ENCODE measurements at regions not wholly inside any gene's neighbourhood (a gene's known extent, or its start where the extent isn't known, plus 50 kb on each side); places are given as distances from the start of the nearest gene placed in this dataset.
"Not testable (repeated sequence)": the region's sequence is repeated elsewhere in the genome, so short reads cannot be mapped to it uniquely, and the experiment has no call there.

DNA sequence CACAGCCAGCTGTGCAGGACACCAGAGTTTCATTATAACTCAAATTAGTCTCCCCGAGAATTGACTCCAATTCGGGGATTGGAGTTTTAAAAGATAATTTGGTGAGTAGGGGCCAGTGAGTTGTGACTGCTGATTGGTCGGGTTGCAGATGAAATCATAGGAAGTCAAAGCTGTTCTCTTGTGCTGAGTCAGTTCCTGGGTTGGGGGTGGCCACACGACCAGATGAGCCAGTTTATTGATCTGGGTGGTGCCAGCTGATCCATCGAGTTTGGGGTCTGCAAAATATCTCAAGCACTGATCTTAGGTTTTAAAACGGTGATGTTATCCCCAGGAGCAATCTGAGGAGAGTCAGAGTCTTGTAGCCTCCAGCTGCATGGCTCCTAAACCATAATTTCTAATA is 82.7 kb upstream of the SLC66A3 start:
- no peak for DNase-seq (ENCODE audit: low read depth)

DNA sequence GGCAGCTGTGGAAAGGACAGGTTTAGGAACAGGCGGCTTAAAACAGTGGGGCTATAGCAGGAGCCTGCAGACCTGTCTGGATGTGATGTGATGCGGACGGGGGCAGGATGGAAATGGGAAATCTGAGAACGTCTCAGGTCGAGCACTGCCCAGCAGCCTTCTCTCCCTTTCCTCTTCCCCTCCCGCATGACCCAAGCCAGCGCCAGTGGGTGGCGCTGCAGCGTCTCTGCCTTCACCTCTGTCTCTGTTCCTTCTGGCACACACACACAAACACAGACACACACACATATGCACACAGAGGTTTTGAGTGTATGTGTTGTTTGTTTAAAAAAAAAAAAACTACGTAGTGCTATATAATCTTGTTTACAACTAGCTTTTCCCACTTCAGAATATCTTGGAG is 82.0 kb upstream of the SLC66A3 start:
- peak; percentile 27 for DNase-seq (ENCODE audit: low read depth)

DNA sequence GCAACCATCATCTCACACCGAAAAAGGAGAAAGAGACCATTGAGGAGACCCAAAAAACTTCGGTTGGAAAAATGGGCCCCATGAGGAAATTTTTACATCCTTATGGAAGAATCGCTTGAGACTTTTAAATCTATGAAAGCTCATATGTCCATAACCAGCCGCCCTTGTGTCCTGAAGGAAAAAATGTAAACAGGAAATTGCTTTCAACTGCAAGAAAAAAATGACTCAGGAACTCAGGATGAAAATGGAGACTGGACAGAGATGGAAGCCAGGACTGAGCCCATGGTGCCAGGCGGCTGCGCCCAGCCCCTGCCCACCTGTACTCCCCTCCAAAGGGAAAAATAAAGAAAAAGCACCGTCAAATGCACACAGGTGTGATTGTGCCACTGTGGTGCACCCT is 81.5 kb upstream of the SLC66A3 start:
- DNase-seq (ENCODE audit: low read depth) = no peak

DNA sequence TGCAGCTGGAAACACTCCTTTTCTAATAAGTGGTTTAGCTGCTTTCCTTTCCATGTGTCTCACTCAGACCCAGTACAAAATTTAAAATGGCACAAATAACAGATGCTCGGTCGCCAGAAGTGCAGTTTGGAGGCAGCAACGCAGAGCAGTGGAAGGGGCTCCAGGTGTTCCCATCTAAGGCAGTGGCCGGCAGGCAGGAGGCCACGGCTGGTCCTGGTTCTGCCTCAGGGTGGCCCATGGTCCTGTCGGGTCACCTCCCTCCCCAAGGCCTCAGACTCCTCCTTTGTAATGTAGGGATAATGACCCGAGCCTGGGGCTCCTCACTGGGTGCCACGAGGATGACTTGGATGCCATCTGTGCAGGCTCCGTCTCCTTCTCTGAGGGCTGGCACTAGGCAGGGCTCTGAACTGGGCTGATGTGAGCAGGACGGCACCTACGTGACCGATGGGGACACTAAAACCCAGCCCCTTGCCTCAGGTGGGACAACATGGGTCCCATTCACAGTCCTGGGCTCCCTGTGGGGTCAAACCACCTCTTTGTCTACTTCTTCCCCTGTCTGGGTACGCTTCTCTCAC is 80.9 kb upstream of the SLC66A3 start:
- no peak for DNase-seq (ENCODE audit: low read depth)

DNA sequence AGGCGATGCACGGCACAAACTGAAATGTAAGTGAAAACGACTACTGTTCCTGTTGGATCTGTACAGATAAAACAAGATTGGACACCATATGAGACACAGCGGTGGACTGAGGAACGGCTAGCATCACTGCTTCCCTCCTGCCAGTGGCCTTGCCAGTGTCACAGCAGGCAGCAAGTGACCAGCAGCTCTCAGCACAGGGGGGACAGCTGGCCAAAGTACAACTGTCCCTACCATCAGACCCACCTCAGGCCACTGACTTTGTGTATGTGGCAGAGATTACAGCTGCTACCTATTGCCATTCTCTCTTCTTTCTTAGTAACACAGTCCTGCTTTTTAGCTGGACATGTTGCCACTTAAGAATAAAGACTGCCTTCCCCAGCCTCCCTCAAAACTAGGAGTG is 80.0 kb upstream of the SLC66A3 start:
- DNase-seq (ENCODE audit: low read depth) = no peak

DNA sequence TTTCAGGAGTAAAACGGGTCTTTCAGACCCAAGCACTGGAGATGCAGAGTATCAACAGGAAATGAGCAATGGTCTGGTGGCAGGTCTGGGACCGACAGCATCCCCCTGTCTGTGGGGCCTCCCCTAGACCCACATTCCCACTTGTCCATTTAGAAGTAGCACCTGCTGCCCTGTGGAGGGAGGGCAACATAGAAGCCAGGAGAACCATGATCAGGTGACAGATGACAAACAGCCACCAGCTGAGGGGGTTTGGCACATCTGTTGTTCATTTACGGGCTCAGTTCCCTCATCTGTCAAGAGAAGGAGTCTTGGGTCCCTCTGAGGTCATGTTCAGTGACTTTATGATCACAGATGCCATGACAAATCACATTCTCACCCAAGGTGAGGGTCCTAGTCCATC is 77.9 kb upstream of the SLC66A3 start:
- DNase-seq (ENCODE audit: low read depth) = no peak

DNA sequence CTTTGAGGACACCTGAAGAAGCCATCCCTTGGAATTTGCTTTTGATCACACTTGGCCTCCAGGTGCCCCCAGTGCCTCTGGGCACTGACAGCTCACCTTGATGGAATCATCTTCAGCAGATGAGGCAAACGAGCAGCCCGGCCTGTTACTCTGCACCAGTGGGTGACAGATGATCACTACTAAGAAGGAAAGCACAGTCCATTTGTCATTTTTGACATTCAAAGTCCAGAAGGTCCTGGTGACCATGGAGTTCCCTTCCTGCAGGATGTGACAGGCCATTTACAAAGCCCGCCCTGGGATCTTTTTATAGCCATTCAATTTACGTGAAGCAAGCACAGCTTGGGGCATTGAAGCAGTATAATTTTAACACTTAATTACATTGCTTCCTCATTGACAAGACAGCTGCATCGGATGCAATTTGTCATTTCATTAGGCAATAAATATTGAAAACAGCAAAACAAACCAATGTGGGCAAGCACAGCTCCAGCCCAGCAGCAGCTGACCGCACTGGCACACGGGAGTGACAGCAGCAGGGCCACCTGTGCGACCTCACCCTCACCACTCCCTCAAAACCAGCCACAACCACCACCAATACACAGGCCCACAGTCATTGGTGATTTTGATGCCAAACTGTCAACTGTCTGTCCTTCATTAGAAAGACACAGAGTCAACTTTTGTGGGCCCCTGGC is 76.0 kb upstream of the SLC66A3 start:
- DNase-seq (ENCODE audit: low read depth) = no peak

DNA sequence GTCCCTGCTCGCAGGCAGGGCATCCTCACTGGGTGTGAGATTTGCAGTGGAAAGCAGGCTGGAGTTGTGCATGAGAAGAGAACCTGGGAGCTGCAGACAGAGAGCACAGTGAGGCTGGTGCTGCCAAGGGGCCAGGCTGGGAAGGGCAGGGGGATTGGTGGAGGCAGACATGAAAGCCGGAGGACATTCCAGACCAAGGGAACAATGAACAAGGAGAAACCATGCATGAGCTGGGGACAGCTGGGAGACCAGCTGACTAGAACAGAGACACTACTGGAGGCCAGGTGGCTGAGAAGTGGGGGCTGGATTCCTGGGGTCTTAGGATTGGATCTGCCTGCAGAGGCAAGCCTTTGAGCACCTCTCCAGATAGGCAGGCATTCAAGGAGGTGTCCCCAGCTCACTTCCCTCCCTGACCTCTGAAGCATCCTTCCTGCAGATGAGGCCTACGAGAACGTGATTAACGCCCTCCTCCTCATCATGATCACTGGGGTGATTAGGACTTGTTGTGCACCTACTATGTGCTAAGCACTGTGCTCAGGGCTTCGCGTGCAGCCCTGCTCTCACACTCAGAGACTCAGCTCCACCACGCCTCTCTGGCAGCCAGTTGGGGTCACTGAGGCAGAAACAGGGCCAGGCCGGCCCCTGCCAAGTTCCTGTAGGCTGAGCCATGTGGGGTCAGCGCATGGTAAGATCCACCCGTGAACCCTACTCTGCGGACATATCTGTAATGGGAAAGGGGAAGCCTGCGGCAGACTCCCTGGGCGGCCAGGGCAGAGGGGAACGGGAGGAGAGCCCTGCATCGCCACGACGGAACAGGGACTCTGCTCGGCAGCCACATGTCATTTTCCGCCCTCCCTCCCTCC is 74.8 kb upstream of the SLC66A3 start:
- DNase-seq (ENCODE audit: low read depth) = no peak

DNA sequence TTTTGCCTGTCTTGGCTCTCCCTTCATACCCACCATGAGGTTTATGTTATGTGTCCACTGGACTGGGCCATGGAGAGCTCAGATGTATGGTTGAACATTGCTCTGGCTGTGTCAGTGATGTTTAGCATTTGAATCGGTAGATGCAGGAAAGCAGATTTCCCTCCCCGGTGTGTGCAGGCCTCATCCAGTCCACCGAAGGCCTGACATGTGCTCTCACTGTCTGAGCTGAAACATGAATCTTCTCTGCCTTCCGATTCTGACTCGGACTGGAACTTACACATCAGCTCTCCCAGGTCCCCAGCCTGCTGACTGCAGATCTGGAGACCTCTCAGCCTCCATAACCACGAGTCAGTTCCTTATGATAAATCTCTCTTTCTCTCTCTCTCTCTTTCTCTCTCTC is 72.4 kb upstream of the SLC66A3 start:
- no peak for DNase-seq (ENCODE audit: low read depth)

DNA sequence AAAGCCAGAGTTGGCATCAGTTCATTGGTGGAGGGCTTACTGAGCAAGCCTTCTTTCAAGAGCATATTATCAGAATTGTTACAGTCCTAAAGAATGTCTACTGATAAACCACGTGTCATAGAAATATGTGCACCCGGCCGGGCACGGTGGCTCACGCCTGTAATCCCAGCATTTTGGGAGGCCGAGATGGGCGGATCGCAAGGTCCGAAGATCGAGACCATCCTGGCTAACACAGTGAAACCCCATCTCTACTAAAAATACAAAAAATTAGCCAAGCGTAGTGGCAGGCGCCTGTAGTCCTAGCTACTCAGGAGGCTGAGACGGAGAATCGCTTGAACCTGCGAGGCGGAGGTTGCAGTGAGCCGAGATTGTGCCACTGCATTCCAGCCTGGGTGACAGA is 66.4 kb upstream of the SLC66A3 start:
- not testable (repeated sequence) for DNase-seq (ENCODE audit: low read depth)

DNA sequence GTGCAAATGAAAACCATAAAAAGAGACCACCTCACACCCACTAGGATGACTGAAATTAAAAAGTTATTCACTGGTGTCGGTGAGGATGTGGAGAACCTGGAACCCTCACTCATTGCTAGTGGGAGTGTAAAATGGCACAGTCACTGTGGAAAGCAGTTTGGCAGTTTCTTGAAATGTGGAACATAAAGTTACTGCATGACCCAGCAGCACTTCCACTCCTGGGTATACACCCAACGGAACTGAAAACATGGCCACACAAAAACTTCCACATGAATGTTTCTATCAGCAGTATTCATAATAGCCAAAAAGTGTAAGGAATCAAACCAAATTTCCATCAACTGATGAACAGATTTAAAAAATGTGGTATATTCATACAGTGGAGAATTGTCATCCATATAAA is 65.1 kb upstream of the SLC66A3 start:
- DNase-seq (ENCODE audit: low read depth) = no peak

DNA sequence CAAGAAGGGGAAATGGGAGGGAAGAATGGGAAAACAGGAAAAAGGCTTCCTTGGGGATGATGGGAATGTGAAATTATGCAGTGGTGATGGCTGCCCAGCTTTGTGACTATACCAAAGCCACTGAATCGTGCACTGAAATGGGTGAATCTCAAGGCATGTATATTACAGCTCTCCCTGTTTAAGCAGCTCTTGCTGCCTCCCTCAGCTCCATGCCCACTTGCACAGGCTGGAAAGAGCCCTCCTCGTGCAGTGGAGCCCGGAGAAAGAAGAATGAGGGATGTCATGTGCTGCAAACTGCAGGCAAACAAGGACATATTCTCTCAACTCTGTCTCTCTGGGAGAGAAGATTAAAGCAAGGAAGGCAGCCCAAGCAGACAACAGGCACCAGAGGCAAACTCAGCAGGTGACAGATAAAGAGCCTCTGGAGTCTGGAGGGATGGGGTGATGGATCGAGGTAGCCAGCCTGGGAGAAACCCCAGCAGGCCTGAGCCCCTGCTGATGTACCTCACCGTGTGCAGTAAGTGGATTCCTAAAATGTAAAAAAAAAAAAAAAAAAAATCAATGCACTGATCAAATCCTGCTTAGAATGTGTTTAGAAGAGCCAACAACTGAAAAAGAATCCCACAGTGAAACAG is 62.4 kb upstream of the SLC66A3 start:
- DNase-seq (ENCODE audit: low read depth) = no peak

DNA sequence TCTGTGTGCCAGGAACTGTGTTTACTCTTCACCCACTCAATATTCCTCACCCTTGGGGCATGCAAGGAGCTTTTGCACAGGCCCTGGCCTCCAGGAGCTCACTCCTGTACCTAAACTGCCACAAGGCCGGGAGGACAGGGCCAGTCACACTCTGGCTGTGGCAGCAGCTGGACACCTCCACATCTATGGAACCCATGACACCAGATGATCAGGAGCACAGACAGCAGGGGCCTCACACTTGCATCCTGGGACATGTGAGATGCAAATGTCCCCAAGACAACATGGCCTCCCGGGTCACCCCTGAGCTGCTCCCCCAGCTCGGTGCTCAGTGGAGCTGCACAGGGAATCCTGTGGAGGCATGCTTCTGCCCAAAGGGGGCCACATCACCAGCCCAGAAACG is 61.8 kb upstream of the SLC66A3 start:
- no peak for DNase-seq (ENCODE audit: low read depth)

DNA sequence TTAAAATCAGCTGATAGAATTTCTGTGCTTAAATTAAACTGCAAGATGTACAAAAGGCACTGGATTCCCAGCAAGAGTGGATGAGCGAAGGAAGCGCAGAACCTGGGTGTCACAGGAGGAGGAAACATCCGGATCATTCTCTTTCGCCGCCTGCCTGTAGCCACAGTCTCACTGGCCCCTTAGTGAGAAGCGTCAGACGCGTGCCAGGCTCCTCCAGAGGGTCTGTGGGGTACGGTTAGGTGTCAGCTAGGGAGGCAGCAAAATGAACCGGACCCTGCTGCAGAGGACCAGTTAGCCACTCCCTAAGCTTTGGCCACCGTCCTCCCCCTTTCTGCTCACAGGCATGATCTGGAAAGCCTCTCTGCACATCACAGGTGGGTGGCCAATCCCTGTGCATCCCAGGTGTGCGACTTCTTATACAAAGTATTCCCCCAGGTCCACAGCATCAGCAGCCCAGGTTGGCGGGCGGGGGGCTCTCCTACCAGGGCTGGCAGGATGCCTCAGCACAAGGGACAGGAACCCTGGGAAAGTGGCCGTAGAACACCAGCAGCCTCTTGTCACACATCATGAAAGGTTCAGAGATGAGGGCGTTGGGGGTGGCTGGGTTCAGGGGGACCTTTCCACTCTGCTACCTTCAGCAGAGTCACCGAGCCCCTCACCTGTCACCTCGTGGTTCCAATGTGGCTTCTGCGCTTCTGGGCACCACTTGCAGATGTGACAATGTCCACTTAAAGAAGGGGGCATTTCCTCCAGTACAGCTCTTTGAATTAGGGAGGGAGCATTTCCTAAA is 61.1 kb upstream of the SLC66A3 start:
- DNase-seq (ENCODE audit: low read depth) = no peak

DNA sequence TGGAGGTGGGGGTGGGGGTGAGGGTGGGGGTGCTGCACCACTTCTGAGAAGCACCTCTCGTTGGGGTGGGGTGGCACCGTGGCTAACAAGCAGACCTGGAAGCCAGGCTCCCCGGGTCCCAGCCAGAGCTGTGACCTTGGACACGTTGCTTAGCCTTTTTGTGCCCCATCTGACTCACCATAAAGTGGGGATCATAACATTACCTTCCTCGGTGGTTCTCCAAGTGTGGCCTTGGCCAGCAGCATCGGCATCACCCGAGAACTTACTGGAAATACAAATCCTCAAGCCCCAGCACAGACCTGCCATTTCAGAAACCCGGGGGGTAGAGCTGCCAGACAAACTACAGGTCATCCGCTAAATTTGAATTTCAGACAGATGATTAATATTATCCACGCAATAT is 58.7 kb upstream of the SLC66A3 start:
- DNase-seq (ENCODE audit: low read depth) = no peak

DNA sequence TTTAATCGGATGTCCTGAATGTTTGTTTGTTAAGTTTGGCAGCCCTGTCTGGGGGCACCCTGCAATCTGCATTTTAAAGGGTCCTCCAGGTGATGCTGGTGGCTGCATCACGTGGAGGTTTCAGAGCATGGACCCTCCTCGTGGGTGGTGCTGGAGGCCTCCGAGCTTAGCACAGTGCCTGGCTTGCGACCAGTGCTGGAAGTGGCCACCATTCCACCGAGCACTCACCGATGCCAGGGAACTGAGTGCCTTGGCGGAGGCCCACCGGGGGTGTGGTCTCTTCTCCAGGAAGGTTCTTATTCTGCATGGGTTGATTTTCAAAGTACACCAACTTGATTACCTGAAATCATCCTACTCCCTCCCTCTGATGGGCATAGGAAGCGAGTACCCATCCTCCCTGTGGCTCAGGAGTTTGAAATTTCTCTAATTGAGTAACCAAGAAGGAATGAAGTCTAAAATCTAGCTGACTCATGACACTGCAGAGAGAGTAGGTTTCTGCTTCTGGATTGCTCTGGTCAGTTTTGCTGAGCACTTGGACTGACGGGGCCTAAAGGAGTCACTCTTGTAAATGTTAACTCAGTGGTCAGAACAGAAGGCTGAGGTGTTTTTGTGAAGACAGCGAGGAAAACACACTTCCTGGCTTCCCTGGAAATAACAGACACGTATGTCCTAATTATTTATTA is 58.1 kb upstream of the SLC66A3 start:
- DNase-seq (ENCODE audit: low read depth) = peak; percentile 93

DNA sequence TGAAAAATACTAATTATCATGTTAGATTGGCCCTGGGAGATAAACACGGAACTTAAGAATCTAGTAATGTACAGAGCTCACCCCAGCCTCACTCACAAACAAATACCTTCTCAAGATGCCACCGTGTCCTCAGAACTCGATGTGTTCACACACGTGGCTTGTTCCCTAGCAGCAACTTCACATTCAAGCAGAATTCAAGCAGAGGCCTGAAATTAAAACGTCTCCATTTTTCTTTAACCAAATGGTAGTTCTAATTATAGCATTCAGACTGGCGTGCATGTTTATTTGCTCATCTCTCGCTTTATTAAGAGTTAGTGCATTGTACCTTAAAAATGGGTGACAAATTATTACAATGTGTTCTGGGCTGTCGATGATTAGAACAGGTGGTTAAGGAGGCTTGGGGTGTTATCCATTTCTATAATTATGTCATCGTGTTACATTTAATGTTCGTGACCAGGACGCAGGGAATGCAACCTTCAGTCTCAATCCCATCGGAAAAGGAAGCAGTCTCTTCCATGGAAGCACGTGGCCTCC is 57.3 kb upstream of the SLC66A3 start:
- DNase-seq (ENCODE audit: low read depth) = no peak

DNA sequence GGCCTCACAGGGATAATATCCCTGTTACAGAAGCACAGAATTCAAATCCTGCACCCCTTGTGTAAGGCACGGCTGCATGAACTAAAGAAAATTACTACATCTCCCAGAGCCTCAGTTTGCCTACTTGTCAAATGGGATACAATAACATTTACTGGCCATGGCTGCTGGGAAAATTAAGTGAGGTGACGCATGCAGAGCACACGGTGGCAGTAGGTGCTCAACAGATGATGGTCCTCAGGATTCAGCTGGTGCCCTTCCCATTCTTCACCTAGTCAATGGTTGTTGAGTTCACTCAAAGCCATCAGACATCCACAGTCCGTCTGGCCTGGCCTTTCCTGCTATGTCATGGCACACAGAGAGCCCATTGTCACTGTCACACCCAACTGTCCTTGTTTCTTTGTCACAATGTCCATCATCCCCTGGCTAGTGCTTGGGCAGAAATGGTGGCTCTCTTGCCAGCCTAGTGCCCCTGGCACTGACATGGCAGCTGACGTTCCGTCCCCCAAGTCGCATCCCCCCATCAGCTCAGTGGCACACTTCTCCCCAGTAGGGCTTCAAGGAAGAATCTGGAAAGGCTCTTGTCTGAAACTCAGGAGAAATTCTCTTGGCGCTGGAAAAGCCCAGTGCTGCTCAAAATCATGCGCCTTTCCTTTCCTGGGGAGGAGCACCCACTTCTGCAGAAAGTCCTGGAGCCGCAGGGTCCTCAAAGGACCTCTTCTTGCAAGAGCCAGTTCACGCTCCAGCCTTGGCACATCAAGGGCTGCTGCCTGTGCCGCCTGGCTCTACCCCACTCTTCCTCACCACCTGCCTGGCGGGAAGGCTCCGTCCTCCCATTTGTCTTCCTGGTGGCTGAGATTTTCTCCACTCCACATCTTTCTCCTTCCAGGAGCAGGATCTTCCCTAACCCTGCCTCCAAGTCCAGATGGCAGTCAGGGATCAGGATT is 55.9 kb upstream of the SLC66A3 start:
- DNase-seq (ENCODE audit: low read depth) = no peak

DNA sequence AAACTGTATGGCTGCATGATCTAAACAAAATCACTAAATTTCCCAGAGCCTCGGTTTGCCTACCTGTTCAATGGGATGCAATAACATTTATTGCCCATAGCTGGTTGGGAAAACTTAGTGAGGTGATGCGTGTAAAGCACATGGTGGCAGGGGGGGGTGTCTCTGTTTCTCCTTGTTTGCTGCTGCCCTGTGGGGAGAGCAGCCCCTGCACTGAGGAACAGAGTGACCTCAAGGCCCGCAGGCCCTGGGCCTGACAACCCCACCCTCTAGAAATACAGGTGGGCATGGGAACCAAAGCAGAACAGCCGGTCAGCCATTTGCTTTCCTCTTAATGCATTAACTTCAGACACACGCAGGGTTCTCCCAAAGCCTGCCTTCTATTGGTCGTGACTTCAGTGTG is 55.1 kb upstream of the SLC66A3 start:
- DNase-seq (ENCODE audit: low read depth) = no peak

DNA sequence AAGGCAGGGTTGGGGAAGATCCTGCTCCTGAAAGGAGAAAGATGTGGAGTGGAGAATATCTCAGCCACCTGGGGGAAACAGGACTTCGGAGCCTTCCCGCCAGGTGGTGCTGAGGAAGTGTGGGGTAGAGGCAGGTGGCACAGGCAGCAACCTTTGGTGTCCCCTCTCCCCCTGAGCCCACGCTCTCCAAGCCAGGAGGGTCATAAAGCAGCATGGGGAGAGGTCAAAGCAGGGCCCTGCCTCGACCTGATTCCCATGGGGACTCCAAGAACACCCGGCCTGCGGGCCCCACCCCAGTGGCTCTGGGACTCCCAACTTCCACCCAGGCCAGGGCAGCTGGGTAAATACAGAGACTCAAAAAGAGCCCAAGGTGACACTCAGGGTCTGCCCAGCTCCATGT is 54.3 kb upstream of the SLC66A3 start:
- DNase-seq (ENCODE audit: low read depth) = no peak

Measured in renal cortical epithelial cell (primary cell).